H9 (cell line): ENCODE measurements at regions not wholly inside any gene's neighbourhood (a gene's known extent, or its start where the extent isn't known, plus 50 kb on each side); places are given as distances from the start of the nearest gene placed in this dataset.

Source experiments
- DNase-seq: peaks from one replicate; pipeline ENCODE4 v3.0.0-alpha.2; 2017
- H2AFZ ChIP-seq: one replicate; pipeline ENCODE4 v1.6.1; 2013; ENCODE audit warnings: mild to moderate bottlenecking, low read length, control low read depth, moderate library complexity
- H2AK5ac ChIP-seq: 2 replicates; pipeline ENCODE4 v1.6.1; 2013; ENCODE audit warnings: low read length, control low read depth, mixed read lengths; ENCODE audit not compliant: insufficient read length
- H2BK120ac ChIP-seq: one replicate; pipeline ENCODE4 v1.6.1; 2013; ENCODE audit warnings: low read depth, mild to moderate bottlenecking, low read length, control low read depth, inconsistent platforms; ENCODE audit not compliant: poor library complexity, severe bottlenecking
- H2BK12ac ChIP-seq: 2 replicates; pipeline ENCODE4 v1.6.1; 2013; ENCODE audit warnings: low read length, control low read depth, mixed read lengths, low read depth; ENCODE audit not compliant: insufficient read length
- H2BK15ac ChIP-seq: 2 replicates; pipeline ENCODE4 v1.6.1; 2013; ENCODE audit warnings: low read depth, low read length, control low read depth
- H2BK20ac ChIP-seq: one replicate; pipeline ENCODE4 v1.6.1; 2013; ENCODE audit warnings: low read depth, mild to moderate bottlenecking, low read length, control low read depth, inconsistent platforms; ENCODE audit not compliant: poor library complexity, severe bottlenecking
- H2BK5ac ChIP-seq: 2 replicates; pipeline ENCODE4 v1.6.1; 2013; ENCODE audit warnings: low read length, control low read depth, mixed read lengths; ENCODE audit not compliant: insufficient read length
- H3K14ac ChIP-seq: 2 replicates; pipeline ENCODE4 v1.6.1; 2013; ENCODE audit warnings: low read length, control low read depth; ENCODE audit not compliant: insufficient read depth
- H3K18ac ChIP-seq: 2 replicates; pipeline ENCODE4 v1.6.1; 2013; ENCODE audit warnings: low read depth, mild to moderate bottlenecking, mixed read lengths, low read length, control low read depth; ENCODE audit not compliant: insufficient read length
- H3K23ac ChIP-seq: 2 replicates; pipeline ENCODE4 v1.6.1; 2013; ENCODE audit warnings: low read length, control low read depth, mixed read lengths, low read depth; ENCODE audit not compliant: insufficient read length
- H3K23me2 ChIP-seq: 2 replicates; pipeline ENCODE4 v1.6.1; 2013; ENCODE audit warnings: low read depth, mild to moderate bottlenecking, mixed read lengths, low read length, control low read depth; ENCODE audit not compliant: insufficient read length, poor library complexity, severe bottlenecking
- H3K27ac ChIP-seq: 2 replicates; pipeline ENCODE4 v1.5.1; 2013; ENCODE audit warnings: low read length, control low read depth, mixed read lengths, low read depth; ENCODE audit not compliant: insufficient read length
- H3K27me3 ChIP-seq: 2 replicates; pipeline ENCODE4 v1.6.1; 2013; ENCODE audit warnings: low read length, control low read depth, inconsistent platforms; ENCODE audit not compliant: insufficient read depth
- H3K4ac ChIP-seq: 2 replicates; pipeline ENCODE4 v1.6.1; 2013; ENCODE audit warnings: low read depth, mild to moderate bottlenecking, control low read depth, inconsistent platforms, low read length, moderate library complexity
- H3K4me1 ChIP-seq: 2 replicates; pipeline ENCODE4 v1.6.1; 2013; ENCODE audit warnings: low read length, control low read depth, inconsistent platforms; ENCODE audit not compliant: insufficient read depth
- H3K4me2 ChIP-seq: 2 replicates; pipeline ENCODE4 v1.6.1; 2013; ENCODE audit warnings: low read length, control low read depth, mixed read lengths; ENCODE audit not compliant: insufficient read length, insufficient read depth
- H3K56ac ChIP-seq: 2 replicates; pipeline ENCODE4 v1.6.1; 2013; ENCODE audit warnings: low read depth, mild to moderate bottlenecking, mixed read lengths, low read length, control low read depth; ENCODE audit not compliant: insufficient read length
- H3K79me1 ChIP-seq: 2 replicates; pipeline ENCODE4 v1.6.1; 2013; ENCODE audit warnings: low read depth, mild to moderate bottlenecking, moderate library complexity, low read length, control low read depth, inconsistent platforms; ENCODE audit not compliant: insufficient read depth, poor library complexity, severe bottlenecking
- H3K79me2 ChIP-seq: 2 replicates; pipeline ENCODE4 v1.6.1; 2013; ENCODE audit warnings: low read length, control low read depth, inconsistent platforms; ENCODE audit not compliant: insufficient read depth
- H3K9ac ChIP-seq: 2 replicates; pipeline ENCODE4 v1.6.1; 2013; ENCODE audit warnings: low read length, control low read depth, mixed read lengths; ENCODE audit not compliant: insufficient read length; ENCODE audit errors: extremely low read depth
- H3K9me3 ChIP-seq: one replicate; pipeline ENCODE4 v1.6.1; 2013; ENCODE audit warnings: low read depth, low read length, inconsistent platforms; ENCODE audit not compliant: control insufficient read depth
- H3T11ph ChIP-seq: one replicate; pipeline ENCODE4 v1.6.1; 2013; ENCODE audit warnings: mild to moderate bottlenecking, low read length, control low read depth, inconsistent platforms
- H4K20me1 ChIP-seq: one replicate; pipeline ENCODE4 v1.6.1; 2013; ENCODE audit not compliant: control insufficient read depth, insufficient read length, insufficient read depth
- H4K5ac ChIP-seq: 2 replicates; pipeline ENCODE4 v1.6.1; 2013; ENCODE audit warnings: low read depth, mild to moderate bottlenecking, mixed read lengths, low read length, control low read depth; ENCODE audit not compliant: insufficient read length
- H4K8ac ChIP-seq: replicated peaks from 2 replicates; pipeline ENCODE4 v1.6.1; 2013; ENCODE audit warnings: low read length, control low read depth, mixed read lengths, low read depth; ENCODE audit not compliant: insufficient read length
- H4K91ac ChIP-seq: 2 replicates; pipeline ENCODE4 v1.6.1; 2013; ENCODE audit warnings: low read depth, mild to moderate bottlenecking, moderate library complexity, mixed read lengths, low read length, control low read depth; ENCODE audit not compliant: insufficient read length
- H3K27ac Mint-ChIP-seq, 3 experiments: 2 replicates in 2 of 3; 3 replicates in 1 of 3; pipeline ENCODE4 v1.8.0; 2020 to 2021; ENCODE audit warnings: mixed read lengths in 3 of 3, mild to moderate bottlenecking in 1 of 3, moderate library complexity in 1 of 3
- H3K27me3 Mint-ChIP-seq: 2 replicates; pipeline ENCODE4 v1.8.0; 2021; ENCODE audit warnings: low read depth, mild to moderate bottlenecking, moderate library complexity, mixed read lengths
- H3K36me3 Mint-ChIP-seq, 3 experiments: 2 replicates in 2 of 3; 3 replicates in 1 of 3; pipeline ENCODE4 v1.8.0; 2020 to 2021; ENCODE audit warnings: low read depth in 3 of 3, mixed read lengths in 3 of 3; ENCODE audit not compliant: insufficient read depth in 1 of 3
- H3K4me1 Mint-ChIP-seq, 2 experiments: 2 replicates each; pipeline ENCODE4 v1.8.0; 2020; ENCODE audit warnings: mixed read lengths in 2 of 2
- H3K4me3 Mint-ChIP-seq, 2 experiments: 2 replicates in 1 of 2; 3 replicates in 1 of 2; pipeline ENCODE4 v1.8.0; 2020 to 2021; ENCODE audit warnings: mild to moderate bottlenecking in 2 of 2, mixed read lengths in 2 of 2, moderate library complexity in 1 of 2
- H3K9me3 Mint-ChIP-seq, 2 experiments: 2 replicates in 1 of 2; 3 replicates in 1 of 2; pipeline ENCODE4 v1.8.0; 2020; ENCODE audit warnings: mild to moderate bottlenecking in 2 of 2, mixed read lengths in 2 of 2, moderate library complexity in 1 of 2
- WGBS: extraction: QIAGEN DNeasy Blood & Tissue Kit; methylation state at CpG from one replicate; pipeline ENCODE4 v1.1.7; 2013; ENCODE audit warnings: missing lambda C conversion rate, low lambda C conversion rate, mixed read lengths; ENCODE audit not compliant: insufficient read length; ENCODE audit errors: extremely low coverage; 5-methylcytosine and 5-hydroxymethylcytosine counted together
- TF ChIP-seq, protein P1 (sequence below): fragments of 200-600 bp; sonication (generic); conservative IDR thresholded peaks from 3 replicates; pipeline ENCODE4 v1.8.0; 2021; ENCODE audit warnings: antibody characterized with exemption, mild to moderate bottlenecking

DNA sequence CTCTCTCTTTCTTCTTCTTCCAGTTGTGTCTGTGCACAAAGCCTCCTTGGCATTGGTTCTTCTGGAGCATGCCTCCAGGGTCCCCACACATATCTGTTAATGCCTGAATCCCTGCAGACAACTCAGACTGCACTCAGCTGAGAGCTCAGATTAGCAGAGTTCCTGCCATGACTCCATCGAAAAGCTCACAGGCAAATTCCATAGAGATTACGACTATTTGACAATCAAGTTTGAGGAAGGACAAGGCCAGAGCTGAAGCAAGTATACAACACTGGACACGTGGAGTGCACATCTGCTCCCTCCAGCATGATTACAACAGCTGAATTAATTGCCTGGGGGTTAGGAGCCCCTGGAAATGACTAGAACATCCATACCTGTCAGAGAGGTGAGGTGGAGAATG lies 190.7 kb downstream of the INSIG2 start:
- Histone ChIP-seq H3K4ac (no peak overlapping the region), H3K27ac (no peak overlapping the region), H4K91ac (no peak overlapping the region), H3K79me1 (no peaks in the 10 kb centered on the region), H2BK15ac (no peak overlapping the region), H4K5ac (no peak overlapping the region), H3K9me3 (no peaks in the 10 kb centered on the region), H2BK20ac (no peak overlapping the region), H3K23me2 (no peaks in the 10 kb centered on the region), H2AK5ac (no peak overlapping the region), H4K20me1 (no peaks in the 10 kb centered on the region), H2AFZ (no peak overlapping the region), H2BK120ac (no peak overlapping the region), H2BK12ac (no peak overlapping the region), H3K23ac (no peak overlapping the region), H3K56ac (no peak overlapping the region), H3K9ac (no peak overlapping the region), H3T11ph (no peak overlapping the region), H3K4me1 (peaks cover 7% of the 10 kb centered on the region; the same call in 1 of the 2 replicates), H3K4me2 (no peak overlapping the region), H3K79me2 (no peaks in the 10 kb centered on the region), H3K27me3 (no peaks in the 10 kb centered on the region; the same call in 1 of the 2 replicates), H3K18ac (no peak overlapping the region), H3K14ac (no peak overlapping the region), H2BK5ac (no peak overlapping the region), H4K8ac (no peak overlapping the region)
- no peak overlapping the region; a peak in 1 of 7 replicates for H3K27ac Mint-ChIP-seq
- no peaks in the 10 kb centered on the region for H3K9me3 Mint-ChIP-seq
- H3K36me3 Mint-ChIP-seq = no peaks in the 10 kb centered on the region
- peaks cover 4% of the 10 kb centered on the region; the same call in 1 of the 2 replicates for H3K27me3 Mint-ChIP-seq
- TF ChIP-seq, protein P1, sequence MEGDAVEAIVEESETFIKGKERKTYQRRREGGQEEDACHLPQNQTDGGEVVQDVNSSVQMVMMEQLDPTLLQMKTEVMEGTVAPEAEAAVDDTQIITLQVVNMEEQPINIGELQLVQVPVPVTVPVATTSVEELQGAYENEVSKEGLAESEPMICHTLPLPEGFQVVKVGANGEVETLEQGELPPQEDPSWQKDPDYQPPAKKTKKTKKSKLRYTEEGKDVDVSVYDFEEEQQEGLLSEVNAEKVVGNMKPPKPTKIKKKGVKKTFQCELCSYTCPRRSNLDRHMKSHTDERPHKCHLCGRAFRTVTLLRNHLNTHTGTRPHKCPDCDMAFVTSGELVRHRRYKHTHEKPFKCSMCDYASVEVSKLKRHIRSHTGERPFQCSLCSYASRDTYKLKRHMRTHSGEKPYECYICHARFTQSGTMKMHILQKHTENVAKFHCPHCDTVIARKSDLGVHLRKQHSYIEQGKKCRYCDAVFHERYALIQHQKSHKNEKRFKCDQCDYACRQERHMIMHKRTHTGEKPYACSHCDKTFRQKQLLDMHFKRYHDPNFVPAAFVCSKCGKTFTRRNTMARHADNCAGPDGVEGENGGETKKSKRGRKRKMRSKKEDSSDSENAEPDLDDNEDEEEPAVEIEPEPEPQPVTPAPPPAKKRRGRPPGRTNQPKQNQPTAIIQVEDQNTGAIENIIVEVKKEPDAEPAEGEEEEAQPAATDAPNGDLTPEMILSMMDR = no peak
- no CpG with 5 or more reads among the region's 3 CpGs for WGBS
- no peak overlapping the region for H3K4me3 Mint-ChIP-seq
- no peak for DNase-seq
- peaks cover 30 to 32% of the 10 kb centered on the region in 2 experiments for H3K4me1 Mint-ChIP-seq
